ENCODE measurements at regions not wholly inside any gene's neighbourhood (a gene's known extent, or its start where the extent isn't known, plus 50 kb on each side); places are given as distances from the start of the nearest gene placed in this dataset.

GRCh38 chr7:54811041-54811845, 52.2 kb upstream of the SEC61G start:
- Histone ChIP-seq H2AFZ (ENCODE audit: control insufficient read depth, low read depth, low read length) (no peak overlapping the region), H3K4me2 (ENCODE audit: control insufficient read depth, insufficient read depth) (no peak overlapping the region), H4K20me1 (ENCODE audit: control insufficient read depth, insufficient read depth) (no peaks in the 10 kb centered on the region), H3K9ac (ENCODE audit: control insufficient read depth, insufficient read depth, low read length) (no peak overlapping the region), H3K36me3 (ENCODE audit: control insufficient read depth in 2 of 2, insufficient read depth in 2 of 2, low read length in 1 of 2) (no peaks in the 10 kb centered on the region), H3K4me1 (ENCODE audit: control insufficient read depth, insufficient read depth, low read length) (no peaks in the 10 kb centered on the region), H3K9me3 (replicated peaks; ENCODE audit: control insufficient read depth, insufficient read depth, low read length) (no peaks in the 10 kb centered on the region), H3K27me3 (replicated peaks in 1 of 2; ENCODE audit: control insufficient read depth in 2 of 2, insufficient read depth in 2 of 2, low read length in 1 of 2) (no peaks in the 10 kb centered on the region), H3K4me3 (no peak overlapping the region), H3K79me2 (ENCODE audit: control insufficient read depth, insufficient read depth, low read length) (no peaks in the 10 kb centered on the region), H3K27ac (ENCODE audit: control insufficient read depth, insufficient read depth) (no peak overlapping the region)
- no peak for ATAC-seq
- no peak for FAIRE-seq
- WGBS (ENCODE audit: insufficient coverage, insufficient replicate concordance, low lambda C conversion rate, missing lambda C conversion rate), result 13% methylated on average over 5 of the region's 5 CpGs
- BruUV-seq (replicated peaks), result no TSS peak
- ChIA-PET SMC1A (ENCODE audit: uncharacterized antibody, unreplicated experiment) (no interaction called here), RAD21 (ENCODE audit: unreplicated experiment) (no interaction called here), POLR2A (no interaction called here), CTCF (no interaction called here)
- DNase-seq (ENCODE audit: low read depth, low spot score), result no peak
- intact Hi-C loops (cut with micrococcal nuclease; ENCODE audit: unreplicated experiment) (no loop called here), in situ Hi-C loops (cut with MboI) (no loop called here)
- TF ChIP-seq PAX8 (IDR thresholded peaks at IDR 0.05) (no peak), JUNB (IDR thresholded peaks at IDR 0.05) (peak; percentile 69), FOXM1 (IDR thresholded peaks at IDR 0.05; ENCODE audit: low read depth, low read length) (0 out of 2 replicates have a peak, but pooled peaks have one; percentile 4), RUNX3 (IDR thresholded peaks at IDR 0.05; ENCODE audit: low read length) (peak; percentile 75; the same call in 1 of the 2 replicates), ATF2 (IDR thresholded peaks at IDR 0.05; ENCODE audit: low read length) (peak; percentile 55; the same call in 1 of the 2 replicates), POLR2A (IDR thresholded peaks at IDR 0.05; ENCODE audit: low read depth, low read length) (no peak), NFIC (IDR thresholded peaks at IDR 0.05; ENCODE audit: low read depth, low read length) (peak; percentile 75; the same call in 1 of the 2 replicates), SUPT20H (IDR thresholded peaks at IDR 0.05; ENCODE audit: borderline replicate concordance, control insufficient read depth, low read depth, low read length) (no peak), CREM (IDR thresholded peaks at IDR 0.05; ENCODE audit: low read depth) (peak; percentile 11; the same call in 1 of the 2 replicates)
